HG03159 (cell line): ENCODE measurements at regions not wholly inside any gene's neighbourhood (a gene's known extent, or its start where the extent isn't known, plus 50 kb on each side); places are given as distances from the start of the nearest gene placed in this dataset.
A peak's percentile ranks its signal among the peaks of the same experiment; 100 is the strongest.

ENCODE experiments used
- ATAC-seq: cut with Tn5 transposase; IDR thresholded peaks from one replicate; pipeline ENCODE4 v1.9.1; 2021; ENCODE audit warnings: mild to moderate bottlenecking, moderate library complexity; ENCODE audit not compliant: unreplicated experiment

GRCh38 chr3:19725000-19725399 lies 209.0 kb downstream of the EFHB start:
- ATAC-seq, result no peak

DNA sequence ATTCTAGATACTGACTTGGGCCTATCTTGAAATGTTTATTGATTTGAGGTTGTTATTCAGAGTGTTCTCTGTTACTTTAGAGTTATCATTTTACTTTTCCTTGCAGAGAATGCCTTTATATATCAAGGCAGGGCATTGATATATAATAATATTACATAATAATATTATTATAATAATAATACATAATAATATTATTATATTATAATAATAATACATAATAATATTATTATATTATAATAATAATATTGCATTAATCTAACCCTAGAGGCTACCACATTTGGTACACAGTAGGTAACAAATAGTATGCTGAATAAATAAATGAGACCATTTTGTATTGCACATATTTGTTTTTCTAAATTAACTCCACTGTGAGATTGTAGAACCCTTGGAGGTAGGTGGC lies 216.3 kb downstream of the EFHB start:
- no peak for ATAC-seq

GRCh38 chr3:19711160-19711782 lies 222.7 kb downstream of the EFHB start:
- ATAC-seq, result peak; percentile 56

DNA sequence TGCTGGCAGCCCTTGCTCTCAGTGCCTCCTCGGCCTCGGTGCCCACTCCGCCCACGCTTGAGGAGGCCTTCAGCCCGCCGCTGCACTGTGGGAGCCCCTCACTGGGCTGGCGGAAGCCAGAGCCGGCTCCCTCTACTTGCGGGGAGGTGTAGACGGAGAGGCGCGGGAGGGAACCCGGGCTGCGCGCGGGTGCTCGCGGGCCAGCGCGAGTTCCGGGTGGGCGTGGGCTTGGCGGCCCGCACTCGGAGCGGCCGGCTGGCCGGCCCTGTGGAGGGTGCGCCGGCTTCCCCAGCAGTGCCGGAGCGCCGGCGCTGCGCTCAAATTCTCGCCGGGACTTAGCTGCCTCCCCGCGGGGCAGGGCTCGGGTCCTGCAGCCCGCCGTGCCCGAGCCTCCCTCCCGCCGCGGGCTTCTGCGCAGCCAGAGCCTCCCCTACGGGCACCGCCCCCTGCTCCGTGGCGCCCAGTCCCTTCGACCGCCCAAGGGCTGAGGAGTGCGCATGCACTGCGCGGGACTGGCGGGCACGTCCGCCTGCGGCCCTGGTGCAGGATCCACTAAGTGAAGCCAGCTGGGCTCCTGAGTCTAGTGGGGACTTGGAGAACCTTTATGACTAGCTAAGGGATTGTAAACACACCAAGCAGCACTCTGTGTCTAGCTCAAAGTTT lies 231.5 kb downstream of the EFHB start:
- no peak for ATAC-seq

- no peak for ATAC-seq
Observed at GRCh38 chr3:19688767-19689166, 245.2 kb downstream of the EFHB start.

- no peak for ATAC-seq
Observed at GRCh38 chr3:19668163-19668562, 265.9 kb downstream of the EFHB start.

DNA sequence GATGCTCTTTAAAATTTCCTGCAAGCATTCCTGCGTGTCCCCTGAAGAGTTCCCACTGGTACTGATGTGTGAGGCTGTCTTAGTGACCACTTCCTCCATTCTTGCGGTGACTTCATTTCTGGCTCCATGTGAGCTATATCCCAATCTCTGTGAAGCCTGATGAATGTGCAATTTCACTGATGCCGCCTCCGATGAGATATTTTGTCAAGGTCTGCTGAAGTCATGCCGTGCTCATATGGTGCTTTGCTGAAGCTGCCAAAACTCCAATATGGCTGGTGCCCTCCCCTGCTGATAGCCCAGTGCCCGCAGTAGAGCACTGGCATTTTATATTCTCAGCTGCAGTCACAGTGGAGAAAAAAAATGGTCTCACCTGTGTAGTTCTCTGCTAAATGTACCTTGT lies 271.5 kb downstream of the EFHB start:
- ATAC-seq, result no peak

DNA sequence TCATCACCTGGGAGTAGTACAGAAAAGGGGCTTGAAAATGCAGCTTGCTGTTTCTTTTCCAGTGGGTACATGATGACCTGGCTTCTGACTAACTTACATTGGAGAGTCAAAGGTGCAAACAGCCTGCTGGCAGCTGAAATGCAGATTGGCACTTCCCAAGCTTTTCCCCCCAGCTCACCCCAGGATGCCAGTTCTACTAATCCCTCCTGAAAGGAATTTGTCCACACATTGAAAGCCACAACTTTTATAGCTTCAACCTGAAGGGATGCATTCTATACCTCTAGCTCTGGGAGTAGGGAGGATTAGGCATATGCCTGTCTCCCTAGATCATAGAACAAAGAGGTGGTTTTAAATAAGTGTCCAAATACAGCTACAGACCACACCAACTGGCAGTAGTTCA lies 281.7 kb downstream of the EFHB start:
- no peak for ATAC-seq

GRCh38 chr3:19645093-19645492 lies 288.9 kb downstream of the EFHB start:
- peak; percentile 46 for ATAC-seq

DNA sequence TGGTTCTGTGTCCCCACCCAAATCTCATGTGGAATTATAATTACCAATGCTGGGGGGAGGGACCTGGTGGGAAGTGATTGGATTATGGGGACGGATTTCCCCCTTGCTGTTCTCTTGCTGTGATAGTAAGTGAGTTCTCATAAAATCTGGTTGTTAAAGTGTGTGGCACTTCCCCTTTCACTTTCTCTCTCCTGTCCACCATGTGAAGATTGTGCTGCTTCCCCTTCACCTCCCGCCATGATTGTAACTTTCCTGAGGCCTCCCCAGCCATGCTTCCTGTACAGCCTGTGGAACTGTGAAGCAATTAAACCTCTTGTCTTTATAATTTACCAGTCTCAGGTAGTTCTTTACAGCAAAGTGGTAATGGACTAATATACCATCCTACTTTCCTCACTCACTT lies 289.6 kb downstream of the EFHB start:
- peak; percentile 77 for ATAC-seq

DNA sequence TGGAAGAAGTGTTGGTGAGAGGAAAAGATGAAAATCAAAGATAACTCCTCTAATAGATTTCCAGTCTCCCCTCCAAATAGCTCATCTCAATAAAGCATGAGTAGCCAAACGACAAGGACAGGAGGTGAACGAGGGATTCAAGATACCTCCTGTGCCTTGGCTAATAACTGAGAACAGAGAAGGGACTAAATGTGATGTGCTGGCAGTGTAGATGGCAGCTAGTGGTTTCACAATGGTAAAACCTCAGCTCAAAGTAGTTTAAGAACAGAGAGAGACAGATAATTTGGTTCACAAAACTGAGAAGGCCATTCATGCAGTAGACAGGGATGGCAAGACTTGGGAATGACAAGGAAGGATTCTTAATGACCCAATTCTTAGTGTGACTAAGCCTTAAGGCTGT lies 292.6 kb downstream of the EFHB start:
- ATAC-seq, result no peak

DNA sequence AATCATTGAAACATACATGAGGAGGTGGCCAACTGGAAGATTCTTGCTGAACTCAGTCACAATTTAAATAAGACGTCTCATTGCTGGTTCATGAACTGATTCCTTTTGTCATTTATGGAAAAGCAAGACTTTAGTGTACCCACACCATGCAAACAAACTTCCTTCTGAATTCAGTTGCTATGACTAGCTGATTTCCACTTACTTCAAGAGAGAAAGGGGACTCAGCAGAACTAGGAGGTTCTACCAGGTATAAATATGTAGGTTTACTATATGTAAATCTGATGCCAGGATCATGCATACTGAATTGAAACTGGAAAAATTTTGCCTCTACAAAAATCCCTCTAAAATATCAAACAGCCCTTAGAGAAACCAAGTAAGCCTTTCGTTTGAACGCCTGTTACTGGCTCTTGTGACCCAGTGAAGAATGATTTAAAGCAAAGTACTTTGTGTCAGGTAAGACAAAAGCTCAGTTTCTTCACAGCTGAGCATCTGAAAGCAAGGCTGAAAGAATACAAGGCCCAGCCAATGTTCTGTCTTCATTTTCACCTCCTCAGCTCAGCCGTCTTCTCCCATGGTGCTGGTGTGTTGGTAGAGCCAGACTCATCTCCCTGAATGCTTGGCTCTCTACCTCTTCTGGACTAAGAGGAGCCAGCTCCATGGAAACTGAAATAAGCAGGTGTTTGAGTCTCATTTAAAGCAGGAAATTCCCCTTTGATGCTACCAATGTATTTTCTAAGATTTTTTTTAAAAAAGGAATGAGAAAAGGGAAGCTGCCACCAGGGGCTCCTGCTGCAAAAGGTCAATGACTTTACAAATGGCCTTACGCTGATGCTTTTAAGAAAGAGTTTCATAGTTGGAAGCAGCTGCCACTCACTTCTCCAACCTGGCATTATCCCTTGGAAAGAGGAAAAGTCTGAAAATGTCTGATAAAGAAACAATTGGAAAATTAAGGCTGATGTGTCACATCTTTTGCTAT lies 301.6 kb downstream of the EFHB start:
- no peak for ATAC-seq

- ATAC-seq, result peak; percentile 71
Observed at GRCh38 chr3:19598870-19599269, 335.1 kb downstream of the EFHB start.

GRCh38 chr3:19596408-19596807 lies 337.6 kb downstream of the EFHB start:
- peak; percentile 81 for ATAC-seq

DNA sequence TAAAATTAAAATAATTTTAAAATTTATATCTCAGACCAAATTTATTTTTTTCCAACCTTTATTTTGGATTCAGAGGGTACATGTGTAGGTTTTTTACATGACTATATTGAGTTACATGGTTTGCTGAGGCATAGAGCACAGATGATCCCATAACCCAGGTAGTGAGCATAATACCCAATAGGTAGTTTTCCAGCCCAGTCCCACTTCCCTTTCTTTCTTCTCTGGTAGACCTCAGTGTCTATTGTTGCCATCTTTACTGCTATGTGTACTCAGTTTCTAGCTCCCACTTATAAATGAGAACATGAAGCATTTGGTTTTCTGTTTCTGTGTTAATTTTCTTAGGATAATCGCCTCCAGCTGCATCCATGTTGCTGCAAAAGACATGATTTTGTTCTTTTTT lies 338.1 kb downstream of the EFHB start:
- ATAC-seq, result no peak
